Testis (tissue), 2 donors: ENCODE measurements at regions not wholly inside any gene's neighbourhood (a gene's known extent, or its start where the extent isn't known, plus 50 kb on each side); places are given as distances from the start of the nearest gene placed in this dataset.

Source experiments
- DNase-seq: peaks from one replicate; pipeline ENCODE4 v3.0.0-alpha.2; 2019
- H3K27ac ChIP-seq, 2 donors: fragments of 200-600 bp; sonication (generic); one replicate each; pipeline ENCODE4 v1.5.1; 2019
- H3K27me3 ChIP-seq: fragments of 200-600 bp; sonication (generic); one replicate; pipeline ENCODE4 v1.5.1; 2019
- H3K36me3 ChIP-seq: fragments of 200-600 bp; sonication (generic); one replicate; pipeline ENCODE4 v1.5.1; 2017; ENCODE audit warnings: low read depth; ENCODE audit errors: missing control alignments
- H3K4me1 ChIP-seq: fragments of 200-600 bp; sonication (generic); one replicate; pipeline ENCODE4 v1.5.1; 2019
- H3K4me3 ChIP-seq, 2 donors: fragments of 200-600 bp; sonication (generic); one replicate each; pipeline ENCODE4 v1.5.1; 2017 to 2019
- H3K9me3 ChIP-seq: fragments of 200-600 bp; sonication (generic); one replicate; pipeline ENCODE4 v1.5.1; 2017
- CTCF ChIP-seq, 3 experiments: fragments of 450-650 bp in 2 of 3; fragments of 200-600 bp in 1 of 3; sonication (generic) in 1 of 3; IDR thresholded peaks; one replicate each; pipeline ENCODE4 v1.5.1; 2016 to 2019; ENCODE audit warnings: antibody characterized with exemption in 3 of 3, mild to moderate bottlenecking in 2 of 3, moderate library complexity in 1 of 3
- POLR2A ChIP-seq: fragments of 450-650 bp; IDR thresholded peaks from one replicate; pipeline ENCODE4 v1.6.1; 2017; ENCODE audit warnings: antibody characterized with exemption, mild to moderate bottlenecking, moderate library complexity
- WGBS, 2 donors: methylation state at CpG; one replicate each; pipeline ENCODE4 v1.1.5; 2018; 5-methylcytosine and 5-hydroxymethylcytosine counted together
- intact Hi-C: fragments of 100-400 bp; cut with DNase I; formaldehyde crosslinking; loops from one replicate; pipeline ENCODE4 v1.15.1; 2023; ENCODE audit warnings: low total_unique reads

- intact Hi-C loops = no loop called here
- WGBS, 2 donors = 85 to 90% methylated on average over 2 of the region's 2 CpGs
- Histone ChIP-seq H3K27ac (no peak overlapping the region), H3K27me3 (no peaks in the 10 kb centered on the region), H3K4me3 (no peak overlapping the region), H3K4me1 (no peaks in the 10 kb centered on the region), H3K36me3 (no peaks in the 10 kb centered on the region), H3K9me3 (no peaks in the 10 kb centered on the region)
- no peak for DNase-seq
- TF ChIP-seq CTCF (IDR thresholded peaks at IDR 0.05) = no peak
- no peak for TF ChIP-seq POLR2A
Measured at GRCh38 chr3:164577667-164578210, 500.6 kb downstream of the SI start.

GRCh38 chr3:164572436-164572835, 505.9 kb downstream of the SI start:
- Histone ChIP-seq H3K27ac (no peak overlapping the region), H3K4me3 (no peak overlapping the region), H3K27me3 (no peaks in the 10 kb centered on the region), H3K4me1 (no peaks in the 10 kb centered on the region), H3K9me3 (no peaks in the 10 kb centered on the region), H3K36me3 (no peaks in the 10 kb centered on the region)
- DNase-seq = no peak
- WGBS, 2 donors = 88% methylated on average over 4 of the region's 4 CpGs
- intact Hi-C loops = no loop called here
- TF ChIP-seq POLR2A (no peak), CTCF (IDR thresholded peaks at IDR 0.05) (no peak)

GRCh38 chr3:164550857-164551256, 527.4 kb downstream of the SI start:
- TF ChIP-seq CTCF (IDR thresholded peaks at IDR 0.05) (no peak), POLR2A (no peak)
- intact Hi-C loops = no loop called here
- H3K27me3 ChIP-seq = no peaks in the 10 kb centered on the region
- H3K36me3 ChIP-seq = no peaks in the 10 kb centered on the region
- no peak for DNase-seq
- no peak overlapping the region for H3K4me3 ChIP-seq
- H3K4me1 ChIP-seq = no peaks in the 10 kb centered on the region
- no peak overlapping the region for H3K27ac ChIP-seq
- no peaks in the 10 kb centered on the region for H3K9me3 ChIP-seq

GRCh38 chr3:164539215-164539614, 539.1 kb downstream of the SI start:
- TF ChIP-seq CTCF (IDR thresholded peaks at IDR 0.05) (no peak), POLR2A (no peak)
- H3K27me3 ChIP-seq = no peaks in the 10 kb centered on the region
- DNase-seq = no peak
- no peaks in the 10 kb centered on the region for H3K9me3 ChIP-seq
- no peak overlapping the region for H3K27ac ChIP-seq
- no peaks in the 10 kb centered on the region for H3K36me3 ChIP-seq
- no peaks in the 10 kb centered on the region for H3K4me1 ChIP-seq
- WGBS, 2 donors = 51 to 52% methylated on average over 2 of the region's 2 CpGs
- intact Hi-C loops = no loop called here
- H3K4me3 ChIP-seq = no peak overlapping the region

- Histone ChIP-seq H3K27ac (no peak overlapping the region), H3K4me1 (no peaks in the 10 kb centered on the region), H3K4me3 (no peak overlapping the region), H3K36me3 (no peaks in the 10 kb centered on the region), H3K27me3 (no peaks in the 10 kb centered on the region), H3K9me3 (no peaks in the 10 kb centered on the region)
- no peak for TF ChIP-seq POLR2A
- TF ChIP-seq CTCF (IDR thresholded peaks at IDR 0.05) = no peak
- intact Hi-C loops = no loop called here
- no peak for DNase-seq
Measured at GRCh38 chr3:164537485-164537884, 540.8 kb downstream of the SI start.
